GM18507 (cell line): ENCODE measurements at regions not wholly inside any gene's neighbourhood (a gene's known extent, or its start where the extent isn't known, plus 50 kb on each side); places are given as distances from the start of the nearest gene placed in this dataset.
A peak's percentile ranks its signal among the peaks of the same experiment; 100 is the strongest.
"Not testable (repeated sequence)": the region's sequence is repeated elsewhere in the genome, so short reads cannot be mapped to it uniquely, and the experiment has no call there.

ENCODE experiments used
- DNase-seq: peaks from one replicate; pipeline ENCODE4 v3.0.0; 2011; ENCODE audit warnings: low read depth; ENCODE audit not compliant: insufficient read length; ENCODE audit errors: extremely low spot score
- FAIRE-seq: peaks from 2 replicates; lab custom pipeline; 2011; peaks lifted over from hg19 to GRCh38; lab: Jason Lieb, UNC

- not testable (repeated sequence) for FAIRE-seq, DNase-seq
Measured at GRCh38 chr16:29355339-29356059, 51.0 kb downstream of the NPIPB11 start.

GRCh38 chr16:29354449-29354848, 52.1 kb downstream of the NPIPB11 start:
- not testable (repeated sequence) for DNase-seq, FAIRE-seq

- not testable (repeated sequence) for FAIRE-seq, DNase-seq
Measured at GRCh38 chr16:29352617-29352999, 53.9 kb downstream of the NPIPB11 start.

- FAIRE-seq, DNase-seq: not testable (repeated sequence)
Measured at GRCh38 chr16:29351970-29352616, 54.4 kb downstream of the NPIPB11 start.

GRCh38 chr16:29351271-29351969, 55.1 kb downstream of the NPIPB11 start:
- DNase-seq, FAIRE-seq: not testable (repeated sequence)

- not testable (repeated sequence) for FAIRE-seq, DNase-seq
Measured at GRCh38 chr16:29349966-29350365, 56.5 kb downstream of the NPIPB11 start.

GRCh38 chr16:29348748-29349147, 57.8 kb downstream of the NPIPB11 start:
- DNase-seq, FAIRE-seq: not testable (repeated sequence)

- DNase-seq, FAIRE-seq: not testable (repeated sequence)
Measured at GRCh38 chr16:29348123-29348690, 58.3 kb downstream of the NPIPB11 start.

GRCh38 chr16:29346796-29347580, 59.5 kb downstream of the NPIPB11 start:
- not testable (repeated sequence) for FAIRE-seq, DNase-seq

- peak; percentile 70 for FAIRE-seq
- DNase-seq: not testable (repeated sequence)
Measured at GRCh38 chr16:29346203-29346602, 60.3 kb downstream of the NPIPB11 start.

- not testable (repeated sequence) for FAIRE-seq, DNase-seq
Measured at GRCh38 chr16:29342937-29343336, 63.6 kb downstream of the NPIPB11 start.

GRCh38 chr16:29340779-29341438, 65.6 kb downstream of the NPIPB11 start:
- not testable (repeated sequence) for FAIRE-seq, DNase-seq

GRCh38 chr16:29340235-29340634, 66.3 kb downstream of the NPIPB11 start:
- DNase-seq, FAIRE-seq: not testable (repeated sequence)

GRCh38 chr16:29338821-29339700, 67.5 kb downstream of the NPIPB11 start:
- FAIRE-seq (peak; percentile 90), DNase-seq (peak; percentile 15)

GRCh38 chr16:29337385-29337901, 69.1 kb downstream of the NPIPB11 start:
- peak; percentile 80 for FAIRE-seq
- DNase-seq: not testable (repeated sequence)

- not testable (repeated sequence) for FAIRE-seq, DNase-seq
Measured at GRCh38 chr16:29335549-29335846, 71.0 kb downstream of the NPIPB11 start.

- not testable (repeated sequence) for FAIRE-seq, DNase-seq
Measured at GRCh38 chr16:29334776-29335548, 71.5 kb downstream of the NPIPB11 start.
